Stimulated activated naive B cell treated with anti-CD40 and anti-IgM and Interleukin-4, amounts not matched to agents 10 μg/mL and 1 μg/mL and 100 μg/mL, for 72 hours (primary cell): ENCODE measurements at regions not wholly inside any gene's neighbourhood (a gene's known extent, or its start where the extent isn't known, plus 50 kb on each side); places are given as distances from the start of the nearest gene placed in this dataset.
"Not testable (repeated sequence)": the region's sequence is repeated elsewhere in the genome, so short reads cannot be mapped to it uniquely, and the experiment has no call there.

Experiments used
- ATAC-seq, 2 donors: fragments of 150-1000 bp; cut with Tn5 transposase; replicated peaks; 2 replicates each; pipeline ENCODE4 v1.10.0; 2021; ENCODE audit warnings: moderate library complexity in 1 of 2
- DNase-seq: peaks from one replicate; pipeline ENCODE4 v3.0.0; 2021
- H3K27ac Mint-ChIP-seq: one replicate; pipeline ENCODE4 v1.8.0; 2022; ENCODE audit warnings: mild to moderate bottlenecking, mixed read lengths
- H3K27me3 Mint-ChIP-seq, 2 donors: one replicate each; pipeline ENCODE4 v1.8.0; 2022; ENCODE audit warnings: mixed read lengths in 2 of 2
- H3K36me3 Mint-ChIP-seq, 2 donors: one replicate each; pipeline ENCODE4 v1.8.0; 2022; ENCODE audit warnings: mixed read lengths in 2 of 2, mild to moderate bottlenecking in 1 of 2
- H3K4me1 Mint-ChIP-seq, 2 donors: one replicate each; pipeline ENCODE4 v1.8.0; 2022; ENCODE audit warnings: mixed read lengths in 2 of 2, mild to moderate bottlenecking in 1 of 2
- H3K4me3 Mint-ChIP-seq, 2 donors: one replicate each; pipeline ENCODE4 v1.8.0; 2022; ENCODE audit warnings: mild to moderate bottlenecking in 2 of 2, mixed read lengths in 2 of 2, moderate library complexity in 1 of 2
- H3K9me3 Mint-ChIP-seq, 2 donors: one replicate each; pipeline ENCODE4 v1.8.0; 2022; ENCODE audit warnings: mixed read lengths in 2 of 2, mild to moderate bottlenecking in 1 of 2

DNA sequence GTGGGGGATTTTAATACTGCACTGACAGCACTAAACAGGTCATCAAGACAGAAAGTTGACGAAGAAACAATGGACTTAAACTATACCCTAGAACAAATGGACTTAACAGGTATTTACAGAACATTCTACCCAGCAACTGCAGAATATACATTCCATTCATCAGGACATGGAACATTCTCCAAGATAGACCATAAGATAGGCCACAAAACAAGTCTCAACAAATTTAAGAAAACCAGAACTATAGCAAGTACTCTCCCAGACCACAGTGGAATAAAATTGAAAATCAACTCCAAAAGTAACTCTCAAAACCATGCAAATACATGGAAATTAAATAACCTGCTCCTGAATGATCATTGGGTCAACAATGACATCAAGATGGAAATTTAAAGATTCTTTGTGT is 218.3 kb downstream of the SYK start:
- H3K36me3 Mint-ChIP-seq: not testable (repeated sequence)

GRCh38 chr9:91021656-91022055 is 220.0 kb downstream of the SYK start:
- not testable (repeated sequence) for H3K36me3 Mint-ChIP-seq, H3K27ac Mint-ChIP-seq, DNase-seq
- peaks cover 41 to 43% of the 10 kb centered on the region in 2 donors for H3K27me3 Mint-ChIP-seq
- H3K9me3 Mint-ChIP-seq: peaks cover 14 to 18% of the 10 kb centered on the region in 2 donors
- peak; percentile 63 to 79 for ATAC-seq
- H3K4me1 Mint-ChIP-seq: peaks cover 12 to 29% of the 10 kb centered on the region in 2 donors
- peak overlapping the region; percentile 33 to 55 for H3K4me3 Mint-ChIP-seq

More for the DNA sequence above, 218.3 kb downstream of the SYK start:
- not testable (repeated sequence) for H3K27ac Mint-ChIP-seq, ATAC-seq, DNase-seq
- peaks cover 12 to 29% of the 10 kb centered on the region in 2 donors for H3K4me1 Mint-ChIP-seq
- peaks cover 40 to 48% of the 10 kb centered on the region in 2 donors for H3K27me3 Mint-ChIP-seq
- H3K9me3 Mint-ChIP-seq: peaks cover 14 to 18% of the 10 kb centered on the region in 2 donors
- peak overlapping the region in 1 of 2 donors; percentile 15 for H3K4me3 Mint-ChIP-seq

DNA sequence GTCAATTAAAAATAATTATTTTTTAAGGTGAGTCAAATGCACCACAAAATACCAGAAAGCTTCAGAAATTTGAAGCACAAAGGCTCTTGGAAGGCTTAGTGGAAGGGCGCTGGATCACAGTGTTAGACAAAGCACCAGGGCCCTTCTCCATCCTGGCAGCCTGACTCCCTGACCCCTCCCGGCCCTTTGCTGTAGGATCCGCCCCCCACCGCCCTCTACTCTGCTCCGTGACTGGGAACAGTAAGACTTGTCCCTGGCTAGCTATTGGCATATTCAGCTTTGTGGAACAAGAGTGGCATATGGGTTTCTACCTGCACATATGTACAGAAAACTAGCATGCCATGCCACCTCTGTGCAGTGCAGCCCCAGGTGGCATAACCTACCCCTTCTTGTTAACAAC is 222.1 kb downstream of the SYK start:
- H3K27me3 Mint-ChIP-seq: peaks cover 33 to 38% of the 10 kb centered on the region in 2 donors
- DNase-seq: no peak
- no peak overlapping the region for H3K27ac Mint-ChIP-seq
- no peak overlapping the region for H3K4me3 Mint-ChIP-seq
- no peaks in the 10 kb centered on the region for H3K36me3 Mint-ChIP-seq
- peaks cover 12 to 29% of the 10 kb centered on the region in 2 donors for H3K4me1 Mint-ChIP-seq
- ATAC-seq: no peak
- H3K9me3 Mint-ChIP-seq: peaks cover 9 to 15% of the 10 kb centered on the region in 2 donors

DNA sequence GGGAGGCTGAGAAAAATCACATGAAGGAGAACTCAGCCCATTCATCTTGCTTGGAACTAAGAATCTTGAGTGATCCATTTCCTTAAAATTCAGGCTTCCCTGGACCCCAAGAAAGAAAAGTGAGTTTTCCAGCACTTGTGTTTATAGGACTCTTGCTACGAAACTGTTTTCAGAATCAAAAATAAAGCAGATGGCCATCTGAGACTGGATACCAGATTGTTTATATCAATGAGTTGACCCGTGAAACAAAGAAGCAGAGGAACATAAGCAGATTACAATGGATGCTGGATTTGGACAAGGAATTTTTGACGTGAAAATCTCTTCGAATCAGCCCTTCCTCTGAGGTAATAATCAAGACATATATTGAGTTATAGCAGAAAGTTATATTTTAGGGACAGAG is 223.2 kb downstream of the SYK start:
- H3K4me1 Mint-ChIP-seq: peaks cover 12 to 29% of the 10 kb centered on the region in 2 donors
- DNase-seq (no peak), ATAC-seq (no peak)
- no peaks in the 10 kb centered on the region for H3K36me3 Mint-ChIP-seq
- H3K4me3 Mint-ChIP-seq: no peak overlapping the region
- H3K27ac Mint-ChIP-seq: no peak overlapping the region
- H3K9me3 Mint-ChIP-seq: peaks cover under 1 to 12% of the 10 kb centered on the region in 2 donors
- H3K27me3 Mint-ChIP-seq: peaks cover 29 to 35% of the 10 kb centered on the region in 2 donors

- Mint-ChIP-seq H3K27me3 (peaks cover 20 to 29% of the 10 kb centered on the region in 2 donors), H3K36me3 (no peaks in the 10 kb centered on the region), H3K9me3 (peaks cover 0 to 9% of the 10 kb centered on the region in 2 donors), H3K4me3 (no peak overlapping the region), H3K4me1 (peaks cover 9 to 23% of the 10 kb centered on the region in 2 donors), H3K27ac (no peak overlapping the region)
- DNase-seq (no peak), ATAC-seq (no peak)
These were observed 224.2 kb downstream of the SYK start for GRCh38 chr9:91025856-91026255.

DNA sequence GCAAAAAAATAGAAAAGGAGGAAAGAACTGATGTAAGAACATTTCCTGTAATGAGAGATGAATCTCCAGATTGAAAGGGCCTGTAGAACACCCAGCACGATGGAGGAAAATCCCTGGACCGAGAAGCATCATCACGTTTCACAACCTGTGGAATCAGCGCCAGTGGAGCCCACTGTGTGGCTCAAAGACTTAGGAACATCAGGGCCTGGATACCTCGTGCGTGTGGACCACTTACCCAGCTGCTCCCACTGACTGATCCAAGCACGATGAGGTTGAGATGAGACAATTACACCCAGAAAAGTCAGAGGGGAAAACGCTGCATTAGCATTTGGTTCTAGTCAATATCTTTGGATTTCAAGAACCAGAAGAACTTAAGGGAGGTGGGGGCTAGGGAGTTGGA is 224.6 kb downstream of the SYK start:
- Mint-ChIP-seq H3K27ac (no peak overlapping the region), H3K36me3 (no peaks in the 10 kb centered on the region)

GRCh38 chr9:91027005-91027404 is 225.4 kb downstream of the SYK start:
- no peak overlapping the region for H3K27ac Mint-ChIP-seq
- peaks cover 20 to 31% of the 10 kb centered on the region in 2 donors for H3K27me3 Mint-ChIP-seq
- H3K36me3 Mint-ChIP-seq: no peaks in the 10 kb centered on the region
- H3K9me3 Mint-ChIP-seq: peaks cover 0 to 9% of the 10 kb centered on the region in 2 donors
- H3K4me3 Mint-ChIP-seq: no peak overlapping the region
- DNase-seq: no peak
- no peak for ATAC-seq
- H3K4me1 Mint-ChIP-seq: peaks cover 0 to 12% of the 10 kb centered on the region in 2 donors

More for the DNA sequence above, 224.6 kb downstream of the SYK start:
- DNase-seq: no peak
- Mint-ChIP-seq H3K4me1 (peaks cover 5 to 19% of the 10 kb centered on the region in 2 donors), H3K9me3 (peaks cover 0 to 9% of the 10 kb centered on the region in 2 donors), H3K27me3 (peaks cover 16 to 32% of the 10 kb centered on the region in 2 donors), H3K4me3 (no peak overlapping the region)
- no peak for ATAC-seq

DNA sequence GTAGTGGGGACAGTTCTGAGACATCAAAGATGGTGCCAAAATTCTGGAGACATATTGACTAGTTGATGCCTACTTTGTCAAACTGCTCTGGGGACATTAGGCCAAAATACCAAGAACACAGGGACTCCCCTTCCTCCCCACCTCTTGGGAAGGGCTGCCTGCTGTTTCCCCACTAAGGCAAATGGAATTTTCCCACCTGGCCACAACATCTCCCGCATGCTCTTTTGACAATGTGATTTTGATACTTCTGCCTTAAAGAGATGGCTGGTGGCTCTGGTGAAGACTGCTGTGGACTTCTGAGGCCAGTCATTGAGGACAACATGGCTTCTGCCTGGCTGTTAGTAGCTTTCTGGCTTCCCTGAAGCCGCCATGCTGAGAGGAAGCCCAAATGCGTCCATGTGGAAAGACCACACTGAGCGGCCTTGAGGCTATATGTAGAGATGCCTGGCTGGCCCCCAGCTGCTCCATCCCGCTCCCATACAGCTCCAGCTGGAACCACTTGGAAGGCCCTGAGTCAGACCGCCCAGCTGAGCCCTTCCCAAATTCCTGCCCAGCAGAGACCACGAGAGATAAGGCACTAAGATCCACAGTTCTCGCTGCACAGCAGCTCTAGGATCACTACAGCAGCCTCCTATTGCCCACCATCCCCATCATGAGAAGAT is 226.7 kb downstream of the SYK start:
- H3K9me3 Mint-ChIP-seq: peaks cover 0 to 6% of the 10 kb centered on the region in 2 donors
- peak overlapping the region; percentile 73 for H3K27ac Mint-ChIP-seq
- no peak overlapping the region for H3K4me3 Mint-ChIP-seq
- H3K36me3 Mint-ChIP-seq: no peaks in the 10 kb centered on the region
- no peak for DNase-seq
- H3K4me1 Mint-ChIP-seq: no peaks in the 10 kb centered on the region
- H3K27me3 Mint-ChIP-seq: peaks cover 16 to 28% of the 10 kb centered on the region in 2 donors
- ATAC-seq: no peak

DNA sequence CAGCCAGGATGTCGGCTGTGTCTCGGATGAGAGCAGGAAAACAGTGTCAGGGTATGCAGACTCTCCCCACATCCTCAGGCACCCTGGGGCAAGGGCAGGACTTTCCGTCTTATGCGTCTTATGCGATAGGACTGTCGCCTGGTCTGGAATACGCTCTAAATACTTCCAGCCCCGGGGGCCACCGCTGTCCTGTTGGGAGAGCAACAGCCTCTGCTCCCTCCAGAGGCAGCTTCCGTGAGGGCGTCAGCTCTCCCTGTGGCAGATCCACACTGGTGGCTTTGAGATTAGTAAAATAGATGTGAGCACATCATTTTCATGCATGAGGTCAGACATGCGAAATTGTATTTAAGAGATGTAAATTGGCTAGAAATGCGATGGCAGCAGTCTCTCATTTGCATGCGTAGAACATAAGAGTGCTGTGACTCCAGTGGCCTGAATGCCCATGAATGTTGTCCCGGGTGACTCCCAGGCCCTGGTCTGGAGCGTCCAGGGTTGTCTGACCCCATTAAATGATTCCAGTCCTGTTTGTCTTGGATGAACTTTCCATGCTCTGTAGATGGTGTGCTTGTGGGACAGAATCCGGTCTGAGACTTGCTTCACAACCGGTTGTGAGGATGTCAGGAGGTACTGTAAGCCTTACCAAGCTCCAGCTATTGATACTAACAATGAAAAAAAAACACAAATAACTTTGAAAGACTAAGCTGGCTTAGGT is 228.2 kb downstream of the SYK start:
- Mint-ChIP-seq H3K4me1 (peaks cover 4 to 7% of the 10 kb centered on the region in 2 donors), H3K27ac (no peak overlapping the region), H3K9me3 (peaks cover 0 to 6% of the 10 kb centered on the region in 2 donors), H3K27me3 (peaks cover 16 to 28% of the 10 kb centered on the region in 2 donors), H3K36me3 (no peaks in the 10 kb centered on the region), H3K4me3 (no peak overlapping the region)
- no peak for ATAC-seq
- no peak for DNase-seq

DNA sequence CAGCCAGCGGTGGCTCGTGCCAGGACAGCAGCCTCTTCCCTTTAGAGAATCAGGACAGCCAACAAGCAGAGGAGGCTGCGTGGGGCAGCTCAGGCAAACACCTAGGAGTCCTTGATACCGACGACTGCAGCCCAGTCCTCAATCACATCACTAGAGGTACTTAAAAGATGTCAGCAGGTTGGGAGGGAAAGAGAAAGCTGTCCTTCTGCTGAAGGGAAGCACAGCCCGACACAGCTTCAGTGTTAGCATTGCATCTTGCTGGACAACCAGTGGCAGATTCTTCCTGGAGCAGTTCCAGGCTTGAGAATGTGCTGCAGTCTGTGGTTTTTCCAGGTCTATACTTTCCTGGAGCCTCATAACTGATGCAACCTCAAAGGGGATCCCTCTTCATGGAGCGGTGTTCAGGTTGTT is 230.5 kb downstream of the SYK start:
- ATAC-seq: no peak
- no peaks in the 10 kb centered on the region for H3K36me3 Mint-ChIP-seq
- H3K27me3 Mint-ChIP-seq: peaks cover 23 to 29% of the 10 kb centered on the region in 2 donors
- no peak overlapping the region for H3K4me3 Mint-ChIP-seq
- no peak for DNase-seq
- peaks cover 22 to 29% of the 10 kb centered on the region in 2 donors for H3K4me1 Mint-ChIP-seq
- no peak overlapping the region for H3K27ac Mint-ChIP-seq
- peaks cover 0 to 6% of the 10 kb centered on the region in 2 donors for H3K9me3 Mint-ChIP-seq

DNA sequence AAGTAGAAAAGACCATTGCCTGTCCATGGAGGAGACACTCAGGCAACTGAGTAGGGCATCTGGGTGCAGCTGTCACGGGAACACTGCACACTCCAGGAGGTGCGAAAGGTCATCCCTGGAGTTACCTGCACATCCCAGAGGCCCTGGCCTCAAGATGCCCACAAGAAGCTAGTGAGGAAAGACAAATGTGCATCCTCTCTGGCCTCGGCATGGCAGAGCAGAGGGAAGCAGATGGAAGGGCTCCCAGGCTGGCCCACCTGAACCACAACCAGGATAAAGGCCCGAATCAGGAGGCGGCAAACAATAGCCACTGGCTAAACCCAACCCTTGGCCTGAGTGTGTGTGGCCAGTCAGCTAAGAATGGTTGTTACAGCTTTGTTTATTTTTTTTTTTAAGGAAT is 231.7 kb downstream of the SYK start:
- DNase-seq (no peak), ATAC-seq (no peak)
- H3K27me3 Mint-ChIP-seq: peaks cover 24 to 29% of the 10 kb centered on the region in 2 donors
- H3K9me3 Mint-ChIP-seq: peaks cover 0 to 6% of the 10 kb centered on the region in 2 donors
- H3K36me3 Mint-ChIP-seq: no peaks in the 10 kb centered on the region
- no peak overlapping the region for H3K27ac Mint-ChIP-seq
- no peak overlapping the region for H3K4me3 Mint-ChIP-seq
- peaks cover 30 to 40% of the 10 kb centered on the region in 2 donors for H3K4me1 Mint-ChIP-seq

- no peak overlapping the region for H3K27ac Mint-ChIP-seq
- no peaks in the 10 kb centered on the region for H3K36me3 Mint-ChIP-seq
- ATAC-seq (peak; percentile 16 to 27), DNase-seq (peak; percentile 13)
- H3K4me3 Mint-ChIP-seq: no peak overlapping the region
- H3K27me3 Mint-ChIP-seq: peaks cover 19 to 25% of the 10 kb centered on the region in 2 donors
- peaks cover 34 to 45% of the 10 kb centered on the region in 2 donors for H3K4me1 Mint-ChIP-seq
- peaks cover 0 to under 1% of the 10 kb centered on the region in 2 donors for H3K9me3 Mint-ChIP-seq
These were observed 232.2 kb downstream of the SYK start for GRCh38 chr9:91033797-91034196.

- Mint-ChIP-seq H3K27ac (no peak overlapping the region), H3K36me3 (no peaks in the 10 kb centered on the region), H3K27me3 (peaks cover 14 to 20% of the 10 kb centered on the region in 2 donors), H3K9me3 (no peaks in the 10 kb centered on the region), H3K4me1 (peaks cover 34 to 46% of the 10 kb centered on the region in 2 donors), H3K4me3 (no peak overlapping the region)
- DNase-seq (no peak), ATAC-seq (no peak)
These were observed 232.9 kb downstream of the SYK start for GRCh38 chr9:91034521-91034920.

GRCh38 chr9:91034976-91035824 is 233.6 kb downstream of the SYK start:
- ATAC-seq (no peak), DNase-seq (no peak)
- Mint-ChIP-seq H3K4me1 (peaks cover 34 to 46% of the 10 kb centered on the region in 2 donors), H3K27me3 (peaks cover 14 to 20% of the 10 kb centered on the region in 2 donors), H3K9me3 (no peaks in the 10 kb centered on the region), H3K36me3 (no peaks in the 10 kb centered on the region), H3K4me3 (no peak overlapping the region), H3K27ac (peak overlapping the region; percentile 40)
